ENCODE measurements at regions not wholly inside any gene's neighbourhood (a gene's known extent, or its start where the extent isn't known, plus 50 kb on each side); places are given as distances from the start of the nearest gene placed in this dataset.

GRCh38 chr7:46723003-46723402 lies 801.9 kb upstream of the IGFBP3 start:
- no peak for TF ChIP-seq CTCF (IDR thresholded peaks at IDR 0.05; ENCODE audit: low read depth, low read length)
- CTCF ChIA-PET, result no interaction called here
- POLR2A ChIA-PET, result no interaction called here
- Histone ChIP-seq H3K9me3 (ENCODE audit: control insufficient read depth, insufficient read depth, low read length) (no peaks in the 10 kb centered on the region), H3K4me3 (ENCODE audit: low read depth, low read length) (no peak overlapping the region), H3K27me3 (ENCODE audit: control insufficient read depth, insufficient read depth, low read length) (no peaks in the 10 kb centered on the region), H3K27ac (ENCODE audit: low read depth, low read length) (no peak overlapping the region)
- DNase-seq (ENCODE audit: low read depth, low spot score), result no peak

- ChIA-PET CTCF (no interaction called here), POLR2A (no interaction called here)
- TF ChIP-seq CTCF (IDR thresholded peaks at IDR 0.05; ENCODE audit: low read depth, low read length), result no peak
- DNase-seq (ENCODE audit: low read depth, low spot score), result no peak
- no peak overlapping the region for H3K27ac ChIP-seq (ENCODE audit: low read depth, low read length)
- no peaks in the 10 kb centered on the region for H3K9me3 ChIP-seq (ENCODE audit: control insufficient read depth, insufficient read depth, low read length)
- no peak overlapping the region for H3K4me3 ChIP-seq (ENCODE audit: low read depth, low read length)
- no peaks in the 10 kb centered on the region for H3K27me3 ChIP-seq (ENCODE audit: control insufficient read depth, insufficient read depth, low read length)
These were observed 799.7 kb upstream of the IGFBP3 start for GRCh38 chr7:46720761-46721160.

- Histone ChIP-seq H3K9me3 (ENCODE audit: control insufficient read depth, insufficient read depth, low read length) (no peaks in the 10 kb centered on the region), H3K27ac (ENCODE audit: low read depth, low read length) (no peak overlapping the region), H3K4me3 (ENCODE audit: low read depth, low read length) (no peak overlapping the region), H3K27me3 (ENCODE audit: control insufficient read depth, insufficient read depth, low read length) (no peaks in the 10 kb centered on the region)
- no peak for DNase-seq (ENCODE audit: low read depth, low spot score)
- ChIA-PET CTCF (no interaction called here), POLR2A (no interaction called here)
- no peak for TF ChIP-seq CTCF (IDR thresholded peaks at IDR 0.05; ENCODE audit: low read depth, low read length)
These were observed 798.5 kb upstream of the IGFBP3 start for GRCh38 chr7:46719616-46720015.

GRCh38 chr7:46716926-46717325 lies 795.9 kb upstream of the IGFBP3 start:
- Histone ChIP-seq H3K4me3 (ENCODE audit: low read depth, low read length) (no peak overlapping the region), H3K27ac (ENCODE audit: low read depth, low read length) (no peak overlapping the region), H3K27me3 (ENCODE audit: control insufficient read depth, insufficient read depth, low read length) (no peaks in the 10 kb centered on the region), H3K9me3 (ENCODE audit: control insufficient read depth, insufficient read depth, low read length) (no peaks in the 10 kb centered on the region)
- DNase-seq (ENCODE audit: low read depth, low spot score), result no peak
- no peak for TF ChIP-seq CTCF (IDR thresholded peaks at IDR 0.05; ENCODE audit: low read depth, low read length)
- ChIA-PET POLR2A (no interaction called here), CTCF (no interaction called here)

- ChIA-PET CTCF (no interaction called here), POLR2A (no interaction called here)
These were observed 794.5 kb upstream of the IGFBP3 start for GRCh38 chr7:46715579-46715978.

More at GRCh38 chr7:46715579-46715978, 794.5 kb upstream of the IGFBP3 start:
- Histone ChIP-seq H3K27me3 (ENCODE audit: control insufficient read depth, insufficient read depth, low read length) (no peaks in the 10 kb centered on the region), H3K9me3 (ENCODE audit: control insufficient read depth, insufficient read depth, low read length) (no peaks in the 10 kb centered on the region), H3K27ac (ENCODE audit: low read depth, low read length) (no peak overlapping the region), H3K4me3 (ENCODE audit: low read depth, low read length) (no peak overlapping the region)
- no peak for DNase-seq (ENCODE audit: low read depth, low spot score)
- TF ChIP-seq CTCF (IDR thresholded peaks at IDR 0.05; ENCODE audit: low read depth, low read length), result no peak
